Stimulated activated CD4-positive, alpha-beta T cell treated with anti-CD3 and anti-CD28 coated beads, Interleukin-1b, Interleukin-23, amount 100 ng/mL, for 4 hours (primary cell): ENCODE measurements at regions not wholly inside any gene's neighbourhood (a gene's known extent, or its start where the extent isn't known, plus 50 kb on each side); places are given as distances from the start of the nearest gene placed in this dataset.
"Not testable (repeated sequence)": the region's sequence is repeated elsewhere in the genome, so short reads cannot be mapped to it uniquely, and the experiment has no call there.

Experiments
- DNase-seq, 2 donors: peaks; one replicate each; pipeline ENCODE4 v3.0.0-alpha.2; 2020; ENCODE audit warnings: low read depth in 2 of 2

DNA sequence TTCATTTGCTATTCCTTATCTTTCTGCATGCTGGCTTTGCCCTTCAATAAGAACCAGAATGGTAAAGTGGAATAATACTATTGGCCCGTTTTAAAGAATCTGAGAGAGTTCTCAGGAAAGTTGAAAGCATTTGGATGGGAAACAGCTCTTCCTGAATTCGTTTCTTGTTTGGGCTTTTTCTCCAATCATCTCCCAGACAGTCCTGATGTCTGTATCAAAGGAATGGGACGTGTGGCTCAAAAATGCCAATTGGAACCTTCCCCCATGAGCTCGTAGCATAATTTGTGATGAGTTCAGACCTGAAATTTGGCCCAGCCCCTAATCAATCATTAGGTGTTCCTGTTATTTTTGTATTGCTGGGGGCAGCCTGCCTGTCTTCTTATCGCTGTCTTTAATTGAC is 75.8 kb upstream of the BACH2 start:
- DNase-seq = no peak

DNA sequence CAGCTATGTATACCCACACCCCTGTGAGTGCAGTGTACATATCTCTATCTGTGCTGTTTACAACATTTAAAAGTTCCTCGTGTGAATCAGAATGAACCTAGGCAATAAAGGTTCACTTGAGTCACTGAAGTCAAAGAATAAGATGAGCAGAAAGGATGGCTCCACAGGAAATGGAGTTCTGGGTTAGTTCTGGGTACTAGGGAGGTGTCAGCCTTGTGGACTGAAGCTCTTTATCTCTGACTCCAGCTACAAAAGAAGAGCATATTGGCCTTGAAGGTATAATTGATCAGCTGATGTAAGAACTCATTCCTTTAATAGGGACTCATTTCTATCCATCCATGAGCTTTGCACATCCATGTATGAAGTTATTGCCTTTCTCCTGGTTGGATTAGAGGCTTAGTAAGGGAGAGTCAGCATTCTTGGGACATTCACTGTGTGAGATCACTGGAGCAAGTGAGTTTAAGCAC is 73.9 kb upstream of the BACH2 start:
- DNase-seq = no peak

DNA sequence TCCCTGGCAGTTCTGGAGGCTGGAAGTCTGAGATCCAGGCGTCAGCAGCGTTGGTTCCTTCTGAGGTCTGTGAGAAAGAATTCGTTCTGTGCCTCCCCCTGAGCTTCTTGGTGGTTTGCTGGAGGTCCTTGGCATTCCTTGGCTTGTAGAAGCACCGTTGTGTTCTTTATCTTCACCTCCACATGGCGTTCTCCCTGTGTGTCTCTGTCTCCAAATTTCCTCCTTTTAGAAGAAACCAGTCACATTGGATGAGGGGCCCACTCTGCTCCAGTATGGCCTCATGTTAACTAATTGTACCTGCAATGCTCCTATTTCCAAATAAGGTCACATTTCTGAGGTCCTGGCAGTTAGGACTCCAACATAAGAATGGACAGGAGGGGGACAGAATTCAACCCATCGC is 73.0 kb upstream of the BACH2 start:
- no peak for DNase-seq

DNA sequence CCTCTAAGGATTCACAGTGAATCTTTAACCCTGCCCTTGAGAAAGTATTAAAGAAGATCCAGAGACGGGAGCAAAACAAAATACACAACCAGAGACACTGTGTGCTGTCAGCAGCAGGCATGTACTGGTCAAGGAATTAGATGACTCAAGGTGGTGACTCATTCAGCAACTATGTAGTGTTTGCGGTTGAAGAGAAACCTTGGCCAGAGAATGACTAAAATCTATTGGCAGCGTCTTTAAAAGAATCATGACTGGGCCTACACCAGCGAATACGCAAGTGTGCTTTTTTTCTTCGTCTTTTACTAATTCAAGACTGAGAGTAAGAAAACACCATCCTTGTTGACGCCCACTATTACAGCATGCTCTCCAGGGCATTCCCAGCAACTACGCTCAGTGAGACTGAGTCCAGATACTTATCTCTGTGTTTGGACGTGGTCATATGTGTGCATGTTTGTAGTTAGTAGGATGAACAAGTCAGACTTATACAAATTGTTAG is 72.4 kb upstream of the BACH2 start:
- no peak for DNase-seq

DNA sequence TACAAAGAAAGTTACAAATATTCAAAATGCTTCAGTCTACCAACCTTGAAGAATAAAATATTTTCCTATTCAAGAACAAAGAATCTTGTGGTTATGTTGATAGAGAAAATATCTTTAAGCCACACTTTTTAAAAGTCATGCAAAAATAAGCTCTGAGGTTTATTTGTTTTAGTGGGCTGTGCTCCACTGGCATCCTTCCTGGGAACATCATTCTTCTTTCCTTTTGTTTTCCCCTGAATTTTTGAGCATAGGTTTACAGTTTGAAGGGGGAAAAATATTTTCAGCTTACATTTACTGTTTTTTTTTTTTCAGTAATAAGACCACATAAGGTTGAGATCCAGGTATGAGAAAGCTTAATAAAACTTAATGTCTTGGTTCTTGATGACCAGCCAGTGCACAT is 72.0 kb upstream of the BACH2 start:
- no peak for DNase-seq

DNA sequence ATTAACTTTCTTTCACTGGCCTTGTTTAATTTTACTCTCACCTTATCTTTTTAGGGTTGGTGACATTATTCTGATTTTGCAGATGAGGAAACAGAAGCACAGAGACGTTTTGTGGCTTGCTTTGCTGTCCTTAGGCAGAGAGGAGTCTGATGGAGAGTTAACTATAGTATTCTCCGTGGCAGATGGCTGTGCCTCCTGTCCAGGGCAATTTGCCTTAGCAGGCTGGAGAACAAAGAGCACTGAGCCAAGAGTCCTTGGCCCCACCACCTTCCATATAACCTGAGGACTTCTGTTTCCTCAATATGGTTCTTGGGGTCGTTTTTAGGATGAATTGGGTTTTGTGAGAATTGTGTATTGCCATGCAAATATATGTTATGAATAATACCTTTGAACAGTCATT is 71.4 kb upstream of the BACH2 start:
- DNase-seq = no peak

DNA sequence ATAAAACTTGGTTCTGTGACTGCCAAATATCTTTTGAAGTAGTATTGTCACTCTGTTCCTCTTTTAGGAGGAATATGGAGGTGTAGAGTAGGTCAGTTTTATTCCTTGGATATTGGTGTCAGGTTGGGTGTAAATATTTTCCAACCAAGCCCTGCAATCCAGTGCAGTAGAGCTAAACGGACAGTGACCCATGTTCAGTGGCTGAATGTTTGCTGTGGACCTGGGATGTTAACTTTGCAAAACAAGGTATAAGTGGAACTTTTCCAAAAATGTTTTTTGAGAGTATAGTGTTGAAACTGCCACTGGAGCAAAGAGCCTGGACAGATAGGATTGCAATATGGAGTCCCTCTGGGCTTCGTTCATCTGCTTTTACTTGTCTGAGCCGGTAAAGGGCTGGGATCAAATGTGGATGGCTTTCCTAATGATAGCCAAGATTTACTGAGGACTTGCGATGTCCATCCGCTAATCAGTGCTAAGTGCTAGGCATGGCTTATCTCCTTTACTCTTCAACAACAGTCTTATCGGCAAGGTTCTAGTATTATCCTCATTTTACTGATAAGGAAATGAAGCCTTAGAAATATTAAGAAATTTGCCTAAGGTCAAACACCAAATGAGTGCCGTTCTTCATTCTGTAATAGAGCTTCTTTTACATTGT is 69.0 kb upstream of the BACH2 start:
- DNase-seq = no peak

DNA sequence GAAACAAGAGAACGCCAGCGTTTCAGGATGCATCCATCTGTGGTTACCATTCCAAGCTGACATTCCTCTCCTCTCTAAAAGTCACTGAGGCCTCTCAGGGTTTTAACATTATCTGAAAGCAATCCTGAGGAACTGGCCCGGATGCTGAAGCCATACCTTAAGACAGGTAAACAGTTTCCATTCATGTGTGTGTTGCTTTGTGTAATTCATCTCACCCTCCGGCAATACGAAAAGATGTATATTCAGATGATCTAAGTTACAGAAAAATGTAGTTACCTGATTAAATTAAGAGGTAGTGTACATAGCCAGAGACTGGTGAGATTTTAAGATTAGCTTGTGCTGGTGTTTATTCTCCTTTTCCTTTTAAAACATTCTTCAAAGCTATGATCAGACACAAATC is 68.4 kb upstream of the BACH2 start:
- DNase-seq = no peak

DNA sequence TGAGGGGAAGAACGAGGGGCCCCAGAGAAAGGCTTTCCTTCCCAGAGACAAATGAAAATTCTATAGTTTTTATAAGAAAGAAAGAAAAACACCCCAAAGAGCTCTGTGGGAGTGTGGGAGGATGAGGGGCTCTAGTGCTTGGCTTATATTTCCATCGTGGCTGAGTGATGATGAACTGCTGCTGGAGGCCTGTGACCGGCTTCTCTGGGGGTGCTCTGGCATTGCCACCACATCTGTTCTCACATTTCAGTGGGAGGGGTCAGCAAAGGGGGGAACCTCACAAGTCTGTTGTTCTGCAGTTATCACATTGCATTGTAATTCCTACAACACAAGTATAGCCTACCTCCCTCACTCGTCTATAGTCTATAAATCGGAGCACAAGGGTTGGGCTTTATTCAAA is 67.6 kb upstream of the BACH2 start:
- no peak for DNase-seq

DNA sequence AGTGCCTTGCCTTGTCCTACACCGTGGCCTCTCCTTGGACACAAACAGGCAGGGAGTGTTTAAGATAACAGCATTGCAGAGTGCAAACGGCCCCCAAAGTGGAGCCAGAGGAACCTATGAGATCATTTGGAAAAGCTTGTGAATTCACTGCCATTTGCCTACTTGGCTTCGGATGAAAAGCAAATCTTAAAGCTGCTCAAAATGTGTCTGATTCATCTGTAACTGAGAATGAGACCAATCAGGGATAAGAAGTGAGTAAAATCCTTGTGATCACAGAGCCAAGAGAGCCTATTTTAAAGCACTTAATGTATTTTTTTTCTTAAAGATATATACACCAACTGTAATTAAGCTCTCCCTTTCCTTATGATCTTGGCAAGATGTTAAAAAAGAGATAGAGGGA is 65.7 kb upstream of the BACH2 start:
- DNase-seq = no peak

DNA sequence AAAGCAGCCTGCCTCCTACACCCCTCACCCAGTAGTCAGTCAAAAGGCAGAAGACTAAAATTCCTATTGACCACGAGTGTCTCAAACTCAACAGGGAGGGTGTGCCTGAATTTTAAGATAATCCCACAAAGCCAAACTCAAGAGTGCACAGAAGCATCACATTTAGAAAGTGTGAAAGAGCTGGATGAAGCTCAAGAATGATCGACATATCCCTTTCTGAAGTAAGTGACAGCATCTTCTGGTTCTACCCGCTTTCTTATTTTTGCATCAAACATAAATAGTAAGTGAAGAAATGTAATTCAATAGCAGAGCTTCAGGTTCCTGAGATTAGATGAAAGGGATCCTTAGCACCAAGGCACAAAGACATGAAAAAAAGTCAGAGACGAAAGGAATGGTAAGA is 64.5 kb upstream of the BACH2 start:
- no peak for DNase-seq

DNA sequence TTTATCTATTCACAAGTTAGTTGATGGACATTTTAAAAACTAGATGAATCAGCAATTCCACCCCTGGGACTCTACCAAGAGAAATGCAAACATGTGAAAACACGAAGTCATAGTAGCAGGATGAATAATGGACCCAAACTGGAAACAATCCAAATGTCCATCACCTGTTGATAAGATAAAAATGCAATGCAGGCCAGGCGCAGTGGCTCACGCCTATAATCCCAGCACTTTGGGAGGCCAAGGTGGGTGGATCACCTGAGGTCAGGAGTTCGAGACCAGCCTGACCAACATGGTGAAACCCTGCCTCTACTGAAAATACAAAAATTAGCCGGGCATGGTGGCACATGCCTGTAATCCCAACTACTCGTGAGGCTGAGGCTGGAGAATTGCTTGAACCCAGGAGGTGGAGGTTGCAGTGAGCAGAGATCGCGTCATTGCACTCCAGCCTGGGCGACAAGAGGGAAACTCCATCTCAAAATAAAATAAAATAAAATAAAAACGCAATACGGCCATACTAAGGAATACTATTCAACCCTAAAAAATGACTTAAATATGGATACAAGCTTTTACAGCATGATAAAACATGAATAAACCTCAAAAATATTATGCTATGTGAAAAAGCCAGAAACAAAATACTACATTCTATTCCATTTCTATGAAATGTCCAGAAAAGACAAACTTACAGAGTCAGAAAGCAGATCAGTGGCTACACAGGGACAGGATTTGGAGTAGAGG is 61.6 kb upstream of the BACH2 start:
- not testable (repeated sequence) for DNase-seq

DNA sequence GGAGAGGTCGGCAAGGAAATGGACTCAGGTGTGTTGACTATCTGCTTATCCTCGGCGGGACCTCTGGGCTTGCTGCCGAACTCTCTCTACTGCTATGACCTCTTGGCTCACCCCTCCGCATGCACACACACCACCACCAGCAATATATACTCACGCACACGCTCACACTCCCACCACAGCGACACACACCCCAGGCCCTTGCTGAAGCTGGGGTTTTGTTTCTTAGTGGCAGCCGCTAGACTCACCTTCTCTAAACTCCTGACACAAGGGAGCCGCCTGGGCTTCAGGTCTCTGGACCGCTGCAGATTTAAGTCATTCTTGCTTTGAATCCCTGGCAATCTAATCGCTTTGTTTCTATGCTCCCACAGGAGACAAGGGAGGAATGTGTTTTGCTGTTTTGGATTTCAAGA is 59.4 kb upstream of the BACH2 start:
- no peak for DNase-seq

DNA sequence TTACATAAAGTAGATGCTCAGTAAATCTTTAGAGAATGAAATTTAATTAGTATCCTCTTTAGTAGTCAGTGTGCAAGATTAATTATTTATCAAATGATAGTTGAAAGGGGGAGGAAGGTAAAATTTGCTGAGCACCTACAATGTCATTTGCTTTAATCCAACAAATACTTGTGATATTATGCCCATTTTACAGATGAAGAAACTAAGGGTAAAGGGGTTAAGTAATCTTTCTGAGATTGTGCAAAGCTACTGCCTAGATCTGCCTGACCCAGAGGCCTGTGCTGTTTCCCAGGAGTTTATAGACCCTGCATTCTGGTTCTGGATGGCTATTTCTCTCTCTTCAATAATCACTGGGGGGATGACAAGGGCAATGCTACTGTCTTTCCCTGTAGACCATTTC is 58.3 kb upstream of the BACH2 start:
- no peak for DNase-seq

DNA sequence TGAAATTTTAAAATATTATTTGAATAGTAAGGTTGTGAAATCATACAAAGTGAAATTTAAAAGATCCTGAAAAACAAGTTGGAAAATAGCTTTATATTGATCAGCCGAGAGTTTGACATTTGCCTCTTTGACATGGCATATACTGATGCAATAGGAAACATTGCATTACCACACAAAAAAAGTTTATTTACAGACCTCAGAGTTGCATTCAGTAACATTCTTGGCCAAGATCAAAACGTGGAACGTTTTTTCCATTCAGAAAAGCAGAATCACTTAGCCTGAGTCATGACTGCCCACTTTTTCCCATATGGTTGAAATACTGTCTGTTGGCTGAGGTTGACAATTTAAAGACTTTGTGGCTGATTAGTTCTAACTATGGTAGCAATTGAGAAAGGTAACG is 55.1 kb upstream of the BACH2 start:
- no peak for DNase-seq

DNA sequence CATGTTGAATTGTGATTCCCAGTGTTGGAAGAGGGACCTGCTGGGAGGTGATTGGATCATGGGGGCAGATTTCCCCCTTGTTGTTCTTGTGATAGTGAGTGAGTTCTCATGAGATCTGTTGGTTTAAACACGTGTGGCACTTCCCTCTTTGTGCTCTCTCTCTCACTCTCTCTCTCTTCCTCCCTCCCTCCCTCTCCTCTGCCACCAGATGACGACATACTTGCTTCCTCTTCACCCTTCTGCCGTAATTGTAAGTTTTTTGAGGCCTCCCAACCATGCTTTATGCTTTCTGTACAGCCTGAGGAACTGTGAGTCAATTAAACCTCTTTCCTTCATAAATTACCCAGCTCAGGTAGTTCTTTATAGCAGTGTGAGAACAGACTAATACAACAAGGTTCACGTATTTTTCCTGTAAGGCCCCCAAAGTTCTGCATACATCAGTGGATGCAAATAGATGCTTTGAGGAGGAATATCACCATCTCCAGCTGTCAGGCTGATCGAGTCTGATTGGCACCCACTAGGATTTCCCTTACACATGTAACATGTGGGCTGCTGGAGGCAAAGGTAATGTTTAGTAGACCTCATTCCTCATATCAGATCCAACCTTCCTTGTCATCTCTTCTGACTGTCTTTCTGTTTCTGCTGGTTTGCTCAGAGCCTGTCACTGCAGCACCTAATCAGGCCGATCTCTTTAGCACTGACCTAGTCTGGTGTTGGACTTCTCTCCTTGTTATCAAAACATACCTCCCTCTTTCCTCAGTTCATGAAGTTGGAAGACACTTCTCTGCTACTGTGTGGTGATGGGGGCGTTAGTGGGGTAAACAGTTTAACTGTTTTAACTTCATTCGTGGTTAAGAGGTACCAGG is 54.3 kb upstream of the BACH2 start:
- peak in 1 of 2 donors; percentile 35 for DNase-seq

DNA sequence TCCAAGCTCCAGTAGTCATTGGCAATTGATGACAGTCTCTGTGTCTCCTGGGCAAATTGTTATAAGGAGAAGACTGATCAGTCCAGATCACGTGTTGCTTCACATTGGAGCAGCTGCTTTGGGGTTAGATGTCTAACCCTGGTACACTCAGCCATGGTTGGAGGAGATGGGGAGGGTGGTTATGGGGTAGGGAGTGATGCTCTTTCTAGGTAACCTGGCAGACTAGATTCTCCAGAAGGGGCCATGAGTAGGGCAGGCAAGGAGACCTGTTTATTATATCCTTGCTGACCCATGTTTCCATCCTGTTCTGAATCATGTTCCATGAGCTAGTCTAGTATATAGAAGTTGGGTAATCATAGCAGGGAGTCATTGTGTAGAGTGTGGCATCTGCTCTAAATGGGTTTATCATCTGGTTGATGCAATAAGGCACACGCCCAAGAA is 50.8 kb upstream of the BACH2 start:
- DNase-seq = no peak

DNA sequence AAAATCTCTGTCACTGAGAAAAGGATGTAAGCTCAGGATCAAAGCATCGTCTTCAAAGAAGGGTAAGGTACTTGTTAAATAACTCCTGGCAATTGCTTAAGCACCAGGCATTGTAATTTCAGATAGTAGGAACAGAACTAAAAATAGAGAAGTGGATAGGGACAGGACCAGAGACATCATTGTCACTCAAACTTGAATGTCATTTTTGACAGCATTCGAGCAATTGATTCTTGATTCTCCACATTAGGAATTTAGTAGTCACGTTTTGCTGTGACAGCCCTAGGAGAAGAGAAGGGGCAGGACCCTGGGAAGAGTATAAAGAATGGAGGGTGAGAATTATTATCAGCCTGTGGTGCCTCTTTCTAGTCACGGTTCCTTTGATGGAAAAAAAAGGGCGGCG is 50.1 kb upstream of the BACH2 start:
- no peak for DNase-seq
